ENCODE measurements at regions not wholly inside any gene's neighbourhood (a gene's known extent, or its start where the extent isn't known, plus 50 kb on each side); places are given as distances from the start of the nearest gene placed in this dataset.

DNA sequence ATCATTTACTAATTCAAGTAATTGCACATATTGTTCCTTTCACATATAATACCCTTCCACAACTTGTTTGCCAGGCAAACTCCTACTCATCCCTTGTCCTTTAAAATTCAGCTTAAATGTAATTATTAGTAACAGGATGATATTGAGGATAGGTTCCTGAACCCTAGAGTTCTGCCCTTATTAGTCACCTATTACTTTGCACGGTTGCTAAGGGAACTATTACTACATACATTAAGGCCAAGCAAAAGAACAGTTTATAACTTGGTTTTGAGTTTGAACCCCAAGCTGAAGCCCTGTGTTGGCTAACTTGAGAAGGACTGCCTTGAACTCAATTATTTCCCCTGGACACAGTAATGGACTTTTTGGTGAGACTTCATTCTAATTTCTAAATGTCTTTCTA is 529.7 kb downstream of the IGSF11 start:
- H4K20me1 ChIP-seq (ENCODE audit: insufficient read depth): no peaks in the 10 kb centered on the region
- no peak for DNase-seq
- H3K4me1 ChIP-seq (ENCODE audit: insufficient read depth): no peaks in the 10 kb centered on the region
- H3K27ac ChIP-seq: no peak overlapping the region
- in situ Hi-C loops (cut with MboI): no loop called here
- H3F3A ChIP-seq (ENCODE audit: insufficient read depth): no peaks in the 10 kb centered on the region
- H3K9ac ChIP-seq: no peak overlapping the region
- no peaks in the 10 kb centered on the region for H3K9me3 ChIP-seq (ENCODE audit: low read depth)
- no peak overlapping the region for H3K4me3 ChIP-seq
- H3K79me2 ChIP-seq (ENCODE audit: insufficient read depth): no peaks in the 10 kb centered on the region
- 50 to 55% methylated on average over 1 of the region's 1 CpG for WGBS, 2 experiments (ENCODE audit: low coverage in 1 of 2, low lambda C conversion rate in 2 of 2, missing lambda C conversion rate in 2 of 2)
- H3K9me2 ChIP-seq (ENCODE audit: insufficient read depth): no peaks in the 10 kb centered on the region
- no peaks in the 10 kb centered on the region for H3K36me3 ChIP-seq (ENCODE audit: low read depth)
- H3K4me2 ChIP-seq (ENCODE audit: unreplicated experiment): no peak overlapping the region
- no peaks in the 10 kb centered on the region for H3K27me3 ChIP-seq (replicated peaks; ENCODE audit: insufficient read depth)
- H2AFZ ChIP-seq: no peak overlapping the region
- no peak for TF ChIP-seq EZH2 (IDR thresholded peaks at IDR 0.05; ENCODE audit: insufficient read depth, poor library complexity, severe bottlenecking)
- no peak for TF ChIP-seq EZH2phosphoT487 (IDR thresholded peaks at IDR 0.05; ENCODE audit: insufficient read depth, low read depth)

DNA sequence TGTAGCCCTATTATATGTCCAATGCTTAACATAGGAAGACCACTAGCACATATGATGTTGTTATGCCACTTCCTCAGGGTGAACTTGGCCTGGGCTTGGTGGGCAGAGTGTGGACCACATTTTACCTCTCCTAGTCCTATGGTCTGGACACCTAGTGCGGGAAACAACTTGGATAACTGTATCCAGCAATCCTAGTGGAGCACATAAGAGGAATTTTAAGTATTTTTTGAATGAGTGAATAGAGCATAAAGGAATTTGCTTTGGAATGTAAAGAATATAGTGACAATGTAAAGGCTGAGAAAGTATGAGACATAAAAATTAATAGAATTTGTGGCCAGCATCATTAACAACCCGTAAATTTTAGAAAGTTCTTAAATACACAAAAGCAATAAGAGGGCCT is 528.9 kb downstream of the IGSF11 start:
- Histone ChIP-seq H3K36me3 (ENCODE audit: low read depth) (no peaks in the 10 kb centered on the region), H3K79me2 (ENCODE audit: insufficient read depth) (no peaks in the 10 kb centered on the region), H3K9me2 (ENCODE audit: insufficient read depth) (no peaks in the 10 kb centered on the region), H3K9ac (no peak overlapping the region), H3F3A (ENCODE audit: insufficient read depth) (no peaks in the 10 kb centered on the region), H4K20me1 (ENCODE audit: insufficient read depth) (no peaks in the 10 kb centered on the region), H2AFZ (no peak overlapping the region), H3K27ac (no peak overlapping the region), H3K4me2 (ENCODE audit: unreplicated experiment) (no peak overlapping the region), H3K4me1 (ENCODE audit: insufficient read depth) (no peaks in the 10 kb centered on the region), H3K4me3 (no peak overlapping the region), H3K9me3 (ENCODE audit: low read depth) (no peaks in the 10 kb centered on the region), H3K27me3 (replicated peaks; ENCODE audit: insufficient read depth) (no peaks in the 10 kb centered on the region)
- TF ChIP-seq EZH2 (IDR thresholded peaks at IDR 0.05; ENCODE audit: insufficient read depth, poor library complexity, severe bottlenecking): no peak
- WGBS, 2 experiments (ENCODE audit: low coverage in 1 of 2, low lambda C conversion rate in 2 of 2, missing lambda C conversion rate in 2 of 2): 6 to 7% methylated on average over 2 of the region's 2 CpGs
- in situ Hi-C loops (cut with MboI): no loop called here
- no peak for DNase-seq

DNA sequence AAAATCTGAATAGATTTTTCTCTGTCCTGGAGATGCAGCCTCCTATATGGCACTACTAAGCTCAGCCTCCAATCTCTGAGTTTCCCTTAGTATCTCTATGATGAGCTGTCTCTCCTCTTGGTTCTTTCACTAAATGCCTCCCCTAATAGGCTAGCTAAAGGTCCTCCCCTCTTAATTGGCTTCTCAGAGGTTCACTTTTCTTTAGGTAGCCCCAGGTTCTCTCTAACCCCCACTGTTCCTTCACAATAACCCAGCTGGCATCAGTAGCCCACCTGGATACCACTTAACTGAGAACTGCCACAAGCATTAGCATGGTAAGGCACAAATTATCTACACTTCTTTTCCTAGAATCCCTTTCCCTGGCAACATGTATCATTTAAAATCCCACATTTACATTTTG is 523.2 kb downstream of the IGSF11 start:
- in situ Hi-C loops (cut with MboI): no loop called here
- H3F3A ChIP-seq (ENCODE audit: insufficient read depth): no peaks in the 10 kb centered on the region

DNA sequence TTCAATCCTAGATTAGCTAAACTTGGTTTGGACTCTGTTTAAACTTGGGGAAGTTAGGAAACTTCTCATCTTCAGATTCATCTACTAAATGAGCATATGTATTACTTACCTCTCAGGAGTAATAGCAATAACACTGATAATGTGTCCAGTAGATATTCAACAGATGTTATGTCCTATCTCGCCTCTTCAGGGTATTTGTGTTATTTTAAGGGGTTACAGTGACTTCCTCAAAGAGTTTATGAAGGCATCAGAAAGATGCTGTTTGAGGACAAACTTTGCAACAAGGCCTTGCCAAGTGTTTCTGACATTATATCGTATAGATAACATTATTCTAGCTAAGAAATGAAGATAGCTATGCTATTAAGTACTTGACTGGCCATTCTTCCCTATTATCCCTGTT is 522.3 kb downstream of the IGSF11 start:
- DNase-seq: no peak
- Histone ChIP-seq H3K9me2 (ENCODE audit: insufficient read depth) (no peaks in the 10 kb centered on the region), H3K4me3 (no peak overlapping the region), H3K79me2 (ENCODE audit: insufficient read depth) (no peaks in the 10 kb centered on the region), H3K9ac (no peak overlapping the region), H3F3A (ENCODE audit: insufficient read depth) (no peaks in the 10 kb centered on the region), H2AFZ (no peak overlapping the region), H3K4me2 (ENCODE audit: unreplicated experiment) (no peak overlapping the region), H3K27me3 (replicated peaks; ENCODE audit: insufficient read depth) (no peaks in the 10 kb centered on the region), H3K27ac (no peak overlapping the region), H3K9me3 (ENCODE audit: low read depth) (no peaks in the 10 kb centered on the region), H3K36me3 (ENCODE audit: low read depth) (no peaks in the 10 kb centered on the region), H3K4me1 (ENCODE audit: insufficient read depth) (no peaks in the 10 kb centered on the region), H4K20me1 (ENCODE audit: insufficient read depth) (no peaks in the 10 kb centered on the region)
- in situ Hi-C loops (cut with MboI): no loop called here
- 8% methylated on average over 2 of the region's 2 CpGs for WGBS, 2 experiments (ENCODE audit: low coverage in 1 of 2, low lambda C conversion rate in 2 of 2, missing lambda C conversion rate in 2 of 2)
- TF ChIP-seq EZH2phosphoT487 (IDR thresholded peaks at IDR 0.05; ENCODE audit: insufficient read depth, low read depth) (no peak), EZH2 (IDR thresholded peaks at IDR 0.05; ENCODE audit: insufficient read depth, poor library complexity, severe bottlenecking) (no peak)

More for the DNA sequence above, 523.2 kb downstream of the IGSF11 start:
- Histone ChIP-seq H2AFZ (no peak overlapping the region), H3K27me3 (replicated peaks; ENCODE audit: insufficient read depth) (no peaks in the 10 kb centered on the region), H3K4me3 (no peak overlapping the region), H3K4me2 (ENCODE audit: unreplicated experiment) (no peak overlapping the region), H3K9me2 (ENCODE audit: insufficient read depth) (no peaks in the 10 kb centered on the region), H3K9ac (no peak overlapping the region), H3K9me3 (ENCODE audit: low read depth) (no peaks in the 10 kb centered on the region), H3K4me1 (ENCODE audit: insufficient read depth) (no peaks in the 10 kb centered on the region), H4K20me1 (ENCODE audit: insufficient read depth) (no peaks in the 10 kb centered on the region), H3K36me3 (ENCODE audit: low read depth) (no peaks in the 10 kb centered on the region), H3K27ac (no peak overlapping the region), H3K79me2 (ENCODE audit: insufficient read depth) (no peaks in the 10 kb centered on the region)
- no peak for DNase-seq
- TF ChIP-seq EZH2phosphoT487 (IDR thresholded peaks at IDR 0.05; ENCODE audit: insufficient read depth, low read depth): no peak
- TF ChIP-seq EZH2 (IDR thresholded peaks at IDR 0.05; ENCODE audit: insufficient read depth, poor library complexity, severe bottlenecking): no peak

DNA sequence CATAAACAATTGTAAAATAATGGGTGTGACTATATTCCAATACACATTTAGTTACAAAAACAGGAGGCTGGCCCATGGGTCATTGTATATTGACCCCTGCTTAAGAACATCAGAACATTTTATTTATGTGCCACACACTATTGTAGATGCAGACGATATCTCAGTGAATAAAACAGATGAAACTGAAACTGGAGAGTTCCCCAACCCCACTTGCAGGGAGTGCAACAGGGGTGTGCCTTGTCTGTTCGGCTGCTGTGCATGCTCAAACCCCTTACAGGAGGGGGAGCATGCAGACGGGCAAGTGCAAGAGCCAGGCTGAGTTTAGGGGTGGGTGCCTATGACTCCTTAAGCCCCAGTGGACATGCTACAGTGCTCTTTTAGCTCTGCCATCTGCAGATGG is 509.6 kb downstream of the IGSF11 start:
- no peak overlapping the region for H3K27ac ChIP-seq
- DNase-seq: no peak
- no peaks in the 10 kb centered on the region for H3K9me3 ChIP-seq (ENCODE audit: low read depth)
- no peak overlapping the region for H3K4me3 ChIP-seq
- in situ Hi-C loops (cut with MboI): no loop called here
- H3K9ac ChIP-seq: no peak overlapping the region
- no peaks in the 10 kb centered on the region for H3K4me1 ChIP-seq (ENCODE audit: insufficient read depth)
- H3K36me3 ChIP-seq (ENCODE audit: low read depth): no peaks in the 10 kb centered on the region
- H3K9me2 ChIP-seq (ENCODE audit: insufficient read depth): no peaks in the 10 kb centered on the region
- H4K20me1 ChIP-seq (ENCODE audit: insufficient read depth): no peaks in the 10 kb centered on the region
- no peak overlapping the region for H2AFZ ChIP-seq
- H3K27me3 ChIP-seq (replicated peaks; ENCODE audit: insufficient read depth): no peaks in the 10 kb centered on the region
- H3K4me2 ChIP-seq (ENCODE audit: unreplicated experiment): no peak overlapping the region
- 11 to 26% methylated on average over 3 of the region's 3 CpGs for WGBS, 2 experiments (ENCODE audit: low coverage in 1 of 2, low lambda C conversion rate in 2 of 2, missing lambda C conversion rate in 2 of 2)
- no peak for TF ChIP-seq EZH2 (IDR thresholded peaks at IDR 0.05; ENCODE audit: insufficient read depth, poor library complexity, severe bottlenecking)
- no peak for TF ChIP-seq EZH2phosphoT487 (IDR thresholded peaks at IDR 0.05; ENCODE audit: insufficient read depth, low read depth)
- no peaks in the 10 kb centered on the region for H3K79me2 ChIP-seq (ENCODE audit: insufficient read depth)
- no peaks in the 10 kb centered on the region for H3F3A ChIP-seq (ENCODE audit: insufficient read depth)

Measured in GM23248 (cell line).